Endodermal cell (in vitro differentiated cells): ENCODE measurements at regions not wholly inside any gene's neighbourhood (a gene's known extent, or its start where the extent isn't known, plus 50 kb on each side); places are given as distances from the start of the nearest gene placed in this dataset.

Experiments used
- DNase-seq: peaks from one replicate; pipeline ENCODE4 v3.0.0-alpha.2; 2017
- H3K27ac ChIP-seq: 2 replicates; pipeline ENCODE4 v1.5.1; 2013; ENCODE audit warnings: mild to moderate bottlenecking, low read depth, low read length, moderate library complexity
- H3K27me3 ChIP-seq: 2 replicates; pipeline ENCODE4 v1.6.1; 2013; ENCODE audit warnings: mild to moderate bottlenecking, low read length, moderate library complexity; ENCODE audit not compliant: insufficient read depth, control insufficient read depth, poor library complexity, severe bottlenecking
- H3K36me3 ChIP-seq: 2 replicates; pipeline ENCODE4 v1.7.0; 2013; ENCODE audit warnings: mild to moderate bottlenecking, low read length, moderate library complexity; ENCODE audit not compliant: control insufficient read depth, insufficient read depth
- H3K4me1 ChIP-seq: one replicate; pipeline ENCODE4 v1.7.0; 2013; ENCODE audit warnings: low read length; ENCODE audit not compliant: control insufficient read depth, insufficient read depth
- H3K4me3 ChIP-seq: 2 replicates; pipeline ENCODE4 v1.5.1; 2013; ENCODE audit warnings: mild to moderate bottlenecking, low read length, moderate library complexity
- H3K9ac ChIP-seq: 2 replicates; pipeline ENCODE4 v1.6.1; 2013; ENCODE audit warnings: mild to moderate bottlenecking, low read length, moderate library complexity; ENCODE audit not compliant: poor library complexity, severe bottlenecking; ENCODE audit errors: extremely low read depth
- H3K9me3 ChIP-seq: 2 replicates; pipeline ENCODE4 v1.6.1; 2013; ENCODE audit warnings: mild to moderate bottlenecking, low read length, moderate library complexity; ENCODE audit not compliant: control insufficient read depth
- H3K27ac Mint-ChIP-seq: 2 replicates; pipeline ENCODE4 v1.8.0; 2020; ENCODE audit warnings: mixed read lengths
- H3K27me3 Mint-ChIP-seq: 2 replicates; pipeline ENCODE4 v1.8.0; 2021; ENCODE audit warnings: mild to moderate bottlenecking, mixed read lengths; ENCODE audit not compliant: insufficient read depth
- H3K36me3 Mint-ChIP-seq: 2 replicates; pipeline ENCODE4 v1.8.0; 2020; ENCODE audit warnings: low read depth, mixed read lengths
- H3K4me1 Mint-ChIP-seq: 2 replicates; pipeline ENCODE4 v1.8.0; 2020; ENCODE audit warnings: mixed read lengths
- H3K4me3 Mint-ChIP-seq: 2 replicates; pipeline ENCODE4 v1.8.0; 2020; ENCODE audit warnings: mild to moderate bottlenecking, moderate library complexity, mixed read lengths
- H3K9me3 Mint-ChIP-seq: 2 replicates; pipeline ENCODE4 v1.8.0; 2020; ENCODE audit warnings: mild to moderate bottlenecking, mixed read lengths
- WGBS, 2 experiments: methylation state at CpG; one replicate each; pipeline versions ENCODE4 v1.1.5 to v1.1.7; 2013; ENCODE audit warnings: missing lambda C conversion rate in 2 of 2, mixed read lengths in 1 of 2; ENCODE audit not compliant: insufficient coverage in 1 of 2, insufficient read length in 1 of 2; 5-methylcytosine and 5-hydroxymethylcytosine counted together
- TF ChIP-seq, protein P1 (sequence below): fragments of 200-600 bp; sonication (generic); conservative IDR thresholded peaks from 2 replicates; pipeline ENCODE4 v1.5.0; 2021; ENCODE audit warnings: antibody characterized with exemption, mild to moderate bottlenecking

GRCh38 chr2:138110453-138111083, 146.3 kb downstream of the HNMT start:
- Histone ChIP-seq H3K9me3 (peaks cover 14% of the 10 kb centered on the region), H3K9ac (no peak overlapping the region), H3K4me1 (peaks cover 4% of the 10 kb centered on the region), H3K27ac (no peak overlapping the region), H3K4me3 (no peak overlapping the region), H3K27me3 (no peaks in the 10 kb centered on the region), H3K36me3 (no peaks in the 10 kb centered on the region)
- peaks cover 4% of the 10 kb centered on the region for H3K4me1 Mint-ChIP-seq
- no peak for DNase-seq
- TF ChIP-seq, protein P1, sequence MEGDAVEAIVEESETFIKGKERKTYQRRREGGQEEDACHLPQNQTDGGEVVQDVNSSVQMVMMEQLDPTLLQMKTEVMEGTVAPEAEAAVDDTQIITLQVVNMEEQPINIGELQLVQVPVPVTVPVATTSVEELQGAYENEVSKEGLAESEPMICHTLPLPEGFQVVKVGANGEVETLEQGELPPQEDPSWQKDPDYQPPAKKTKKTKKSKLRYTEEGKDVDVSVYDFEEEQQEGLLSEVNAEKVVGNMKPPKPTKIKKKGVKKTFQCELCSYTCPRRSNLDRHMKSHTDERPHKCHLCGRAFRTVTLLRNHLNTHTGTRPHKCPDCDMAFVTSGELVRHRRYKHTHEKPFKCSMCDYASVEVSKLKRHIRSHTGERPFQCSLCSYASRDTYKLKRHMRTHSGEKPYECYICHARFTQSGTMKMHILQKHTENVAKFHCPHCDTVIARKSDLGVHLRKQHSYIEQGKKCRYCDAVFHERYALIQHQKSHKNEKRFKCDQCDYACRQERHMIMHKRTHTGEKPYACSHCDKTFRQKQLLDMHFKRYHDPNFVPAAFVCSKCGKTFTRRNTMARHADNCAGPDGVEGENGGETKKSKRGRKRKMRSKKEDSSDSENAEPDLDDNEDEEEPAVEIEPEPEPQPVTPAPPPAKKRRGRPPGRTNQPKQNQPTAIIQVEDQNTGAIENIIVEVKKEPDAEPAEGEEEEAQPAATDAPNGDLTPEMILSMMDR, result no peak
- no peaks in the 10 kb centered on the region for H3K27me3 Mint-ChIP-seq
- H3K9me3 Mint-ChIP-seq, result peaks cover 15% of the 10 kb centered on the region
- 85 to 86% methylated on average over 2 of the region's 2 CpGs for WGBS, 2 experiments
- no peak overlapping the region for H3K4me3 Mint-ChIP-seq
- H3K27ac Mint-ChIP-seq, result no peak overlapping the region
- peaks cover under 1% of the 10 kb centered on the region for H3K36me3 Mint-ChIP-seq

- H3K27ac Mint-ChIP-seq, result no peak overlapping the region
- no peaks in the 10 kb centered on the region for H3K4me1 Mint-ChIP-seq
- WGBS, 2 experiments, result 96% methylated on average over 1 of the region's 1 CpG; no CpG with 5 or more reads in 1 of the 2 experiments
These were observed 148.3 kb downstream of the HNMT start for GRCh38 chr2:138112536-138112935.

DNA sequence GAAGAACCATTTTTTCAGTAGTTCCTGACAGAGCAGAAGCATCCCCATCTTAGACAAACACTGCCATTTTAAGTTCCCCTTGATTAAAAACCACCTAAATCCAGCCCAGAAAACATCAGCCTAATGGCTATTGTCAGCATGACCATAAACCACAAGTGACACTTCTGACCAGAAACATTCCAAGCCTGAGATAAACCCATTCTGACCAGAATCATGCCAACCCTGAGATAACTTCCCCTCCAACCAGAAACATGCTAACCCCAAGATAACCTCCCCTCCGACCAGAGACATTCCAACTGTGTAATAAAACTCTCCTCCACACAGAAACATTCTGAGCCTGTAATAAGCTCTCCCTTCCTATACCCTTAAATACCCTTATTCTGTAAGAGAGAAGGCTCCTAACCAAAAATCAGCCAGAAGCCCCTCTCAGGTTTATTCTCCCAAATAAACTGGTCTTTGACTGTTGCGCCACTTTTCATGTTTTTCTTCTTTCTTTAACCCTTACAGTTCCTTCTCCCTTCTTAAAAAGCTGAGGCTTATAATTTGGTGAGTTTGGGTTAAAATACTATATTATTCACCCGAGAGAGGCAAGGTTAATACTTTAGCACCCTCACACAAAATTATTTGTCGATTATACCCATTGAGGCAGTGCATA, 149.7 kb downstream of the HNMT start:
- Mint-ChIP-seq H3K27me3 (no peaks in the 10 kb centered on the region), H3K27ac (no peak overlapping the region), H3K36me3 (no peaks in the 10 kb centered on the region), H3K9me3 (peaks cover 16% of the 10 kb centered on the region), H3K4me1 (no peaks in the 10 kb centered on the region), H3K4me3 (no peak overlapping the region)
- no peak for DNase-seq
- TF ChIP-seq, protein P1, result no peak
- Histone ChIP-seq H3K9ac (no peak overlapping the region), H3K27me3 (no peaks in the 10 kb centered on the region), H3K27ac (no peak overlapping the region), H3K36me3 (no peaks in the 10 kb centered on the region), H3K4me3 (no peak overlapping the region), H3K9me3 (peaks cover 14% of the 10 kb centered on the region), H3K4me1 (no peaks in the 10 kb centered on the region)
- 95% methylated on average over 4 of the region's 4 CpGs; no CpG with 5 or more reads in 1 of the 2 experiments for WGBS, 2 experiments

More at GRCh38 chr2:138112536-138112935, 148.3 kb downstream of the HNMT start:
- H3K4me3 ChIP-seq, result no peak overlapping the region
- no peaks in the 10 kb centered on the region for H3K36me3 Mint-ChIP-seq
- H3K4me1 ChIP-seq, result no peaks in the 10 kb centered on the region
- TF ChIP-seq, protein P1, result no peak
- DNase-seq, result no peak
- H3K27me3 Mint-ChIP-seq, result no peaks in the 10 kb centered on the region
- no peaks in the 10 kb centered on the region for H3K36me3 ChIP-seq
- no peaks in the 10 kb centered on the region for H3K27me3 ChIP-seq
- no peak overlapping the region for H3K27ac ChIP-seq
- H3K9ac ChIP-seq, result no peak overlapping the region
- H3K9me3 Mint-ChIP-seq, result peaks cover 16% of the 10 kb centered on the region
- H3K4me3 Mint-ChIP-seq, result no peak overlapping the region
- peaks cover 14% of the 10 kb centered on the region for H3K9me3 ChIP-seq
